Epithelial cell of proximal tubule (primary cell): ENCODE measurements at regions not wholly inside any gene's neighbourhood (a gene's known extent, or its start where the extent isn't known, plus 50 kb on each side); places are given as distances from the start of the nearest gene placed in this dataset.

Source experiments
- DNase-seq: peaks from one replicate; pipeline ENCODE4 v3.0.0-alpha.2; 2011; ENCODE audit warnings: low read depth
- H3K4me3 ChIP-seq: 2 replicates; pipeline ENCODE4 v1.5.1; 2011; ENCODE audit warnings: low read depth, mild to moderate bottlenecking, low read length
- TF ChIP-seq, protein P1 (sequence below): conservative IDR thresholded peaks from 2 replicates; pipeline ENCODE4 v1.5.1; 2012; ENCODE audit warnings: low read depth, mild to moderate bottlenecking, low read length

- TF ChIP-seq, protein P1, sequence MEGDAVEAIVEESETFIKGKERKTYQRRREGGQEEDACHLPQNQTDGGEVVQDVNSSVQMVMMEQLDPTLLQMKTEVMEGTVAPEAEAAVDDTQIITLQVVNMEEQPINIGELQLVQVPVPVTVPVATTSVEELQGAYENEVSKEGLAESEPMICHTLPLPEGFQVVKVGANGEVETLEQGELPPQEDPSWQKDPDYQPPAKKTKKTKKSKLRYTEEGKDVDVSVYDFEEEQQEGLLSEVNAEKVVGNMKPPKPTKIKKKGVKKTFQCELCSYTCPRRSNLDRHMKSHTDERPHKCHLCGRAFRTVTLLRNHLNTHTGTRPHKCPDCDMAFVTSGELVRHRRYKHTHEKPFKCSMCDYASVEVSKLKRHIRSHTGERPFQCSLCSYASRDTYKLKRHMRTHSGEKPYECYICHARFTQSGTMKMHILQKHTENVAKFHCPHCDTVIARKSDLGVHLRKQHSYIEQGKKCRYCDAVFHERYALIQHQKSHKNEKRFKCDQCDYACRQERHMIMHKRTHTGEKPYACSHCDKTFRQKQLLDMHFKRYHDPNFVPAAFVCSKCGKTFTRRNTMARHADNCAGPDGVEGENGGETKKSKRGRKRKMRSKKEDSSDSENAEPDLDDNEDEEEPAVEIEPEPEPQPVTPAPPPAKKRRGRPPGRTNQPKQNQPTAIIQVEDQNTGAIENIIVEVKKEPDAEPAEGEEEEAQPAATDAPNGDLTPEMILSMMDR, result no peak
- no peak overlapping the region for H3K4me3 ChIP-seq
- DNase-seq, result no peak
Measured at GRCh38 chr1:96365596-96366390, 355.8 kb upstream of the PTBP2 start.

GRCh38 chr1:96366516-96366915 is 355.1 kb upstream of the PTBP2 start:
- TF ChIP-seq, protein P1, result no peak
- no peak overlapping the region for H3K4me3 ChIP-seq
- no peak for DNase-seq

DNA sequence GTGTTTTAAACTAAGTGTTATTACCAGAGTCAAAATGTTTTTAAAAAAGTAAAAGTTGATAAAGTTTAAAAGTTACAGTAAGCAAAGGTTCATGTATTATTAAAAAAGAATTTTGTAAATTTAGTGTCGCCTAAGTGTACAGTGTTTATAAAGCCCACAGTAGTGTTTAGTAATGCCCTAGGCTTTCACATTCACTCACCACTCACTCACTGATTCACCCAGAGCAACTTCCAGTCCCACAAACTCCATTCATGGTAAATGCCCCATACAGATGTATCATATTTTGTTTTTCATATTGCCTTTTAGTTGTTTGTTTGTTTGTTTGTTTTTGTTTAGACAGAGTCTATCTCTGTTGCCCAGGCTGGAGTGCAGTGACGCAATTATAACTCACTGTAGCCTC is 353.8 kb upstream of the PTBP2 start:
- TF ChIP-seq, protein P1, result no peak
- no peak overlapping the region for H3K4me3 ChIP-seq
- no peak for DNase-seq

- no peak overlapping the region for H3K4me3 ChIP-seq
- DNase-seq, result no peak
- TF ChIP-seq, protein P1, result no peak
Measured at GRCh38 chr1:96370757-96371156, 350.8 kb upstream of the PTBP2 start.

DNA sequence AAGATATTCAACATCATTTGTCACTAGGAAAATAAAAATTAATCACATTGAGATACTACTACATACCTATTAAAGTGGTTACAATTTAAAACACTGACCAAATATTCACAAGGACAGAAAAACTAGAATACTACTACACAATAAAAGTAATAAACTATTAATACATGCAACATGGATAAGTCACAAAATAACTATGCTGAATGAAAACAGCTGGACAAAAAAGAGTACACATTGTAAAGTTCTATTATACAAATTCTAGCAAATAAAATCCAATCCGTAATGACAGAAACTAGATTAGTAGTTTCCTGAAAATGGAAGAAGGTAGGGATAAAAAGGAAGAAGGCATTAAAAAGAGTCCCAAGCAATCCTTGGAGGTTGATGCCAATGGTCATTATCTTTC is 348.7 kb upstream of the PTBP2 start:
- TF ChIP-seq, protein P1, result no peak
- no peak overlapping the region for H3K4me3 ChIP-seq
- no peak for DNase-seq

- no peak for DNase-seq
- TF ChIP-seq, protein P1, result no peak
- H3K4me3 ChIP-seq, result no peak overlapping the region
Measured at GRCh38 chr1:96374076-96374762, 347.4 kb upstream of the PTBP2 start.

GRCh38 chr1:96376846-96377245 is 344.7 kb upstream of the PTBP2 start:
- H3K4me3 ChIP-seq, result no peak overlapping the region
- TF ChIP-seq, protein P1, result no peak
- DNase-seq, result no peak
